Neural progenitor cell (in vitro differentiated cells): ENCODE measurements at regions not wholly inside any gene's neighbourhood (a gene's known extent, or its start where the extent isn't known, plus 50 kb on each side); places are given as distances from the start of the nearest gene placed in this dataset.

ENCODE experiments used
- EZH2 ChIP-seq: fragments of 200-600 bp; sonication (generic); IDR thresholded peaks from 2 replicates; pipeline ENCODE4 v1.6.1; 2017; ENCODE audit warnings: antibody characterized with exemption, mild to moderate bottlenecking, moderate library complexity
- EZH2phosphoT487 ChIP-seq: fragments of 200-600 bp; sonication (generic); IDR thresholded peaks from 2 replicates; pipeline ENCODE4 v1.6.1; 2017; ENCODE audit warnings: antibody characterized with exemption
- TF ChIP-seq, protein P1 (sequence below): fragments of 200-600 bp; sonication (generic); IDR thresholded peaks from 2 replicates; pipeline ENCODE4 v1.5.1; 2017; ENCODE audit warnings: antibody characterized with exemption, mild to moderate bottlenecking

- TF ChIP-seq EZH2phosphoT487 (no peak), EZH2 (no peak)
- TF ChIP-seq, protein P1, sequence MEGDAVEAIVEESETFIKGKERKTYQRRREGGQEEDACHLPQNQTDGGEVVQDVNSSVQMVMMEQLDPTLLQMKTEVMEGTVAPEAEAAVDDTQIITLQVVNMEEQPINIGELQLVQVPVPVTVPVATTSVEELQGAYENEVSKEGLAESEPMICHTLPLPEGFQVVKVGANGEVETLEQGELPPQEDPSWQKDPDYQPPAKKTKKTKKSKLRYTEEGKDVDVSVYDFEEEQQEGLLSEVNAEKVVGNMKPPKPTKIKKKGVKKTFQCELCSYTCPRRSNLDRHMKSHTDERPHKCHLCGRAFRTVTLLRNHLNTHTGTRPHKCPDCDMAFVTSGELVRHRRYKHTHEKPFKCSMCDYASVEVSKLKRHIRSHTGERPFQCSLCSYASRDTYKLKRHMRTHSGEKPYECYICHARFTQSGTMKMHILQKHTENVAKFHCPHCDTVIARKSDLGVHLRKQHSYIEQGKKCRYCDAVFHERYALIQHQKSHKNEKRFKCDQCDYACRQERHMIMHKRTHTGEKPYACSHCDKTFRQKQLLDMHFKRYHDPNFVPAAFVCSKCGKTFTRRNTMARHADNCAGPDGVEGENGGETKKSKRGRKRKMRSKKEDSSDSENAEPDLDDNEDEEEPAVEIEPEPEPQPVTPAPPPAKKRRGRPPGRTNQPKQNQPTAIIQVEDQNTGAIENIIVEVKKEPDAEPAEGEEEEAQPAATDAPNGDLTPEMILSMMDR: no peak
Measured at GRCh38 chr4:180512801-180513475, 1730.3 kb upstream of the TENM3 start.
